ENCODE measurements at regions not wholly inside any gene's neighbourhood (a gene's known extent, or its start where the extent isn't known, plus 50 kb on each side); places are given as distances from the start of the nearest gene placed in this dataset.

DNA sequence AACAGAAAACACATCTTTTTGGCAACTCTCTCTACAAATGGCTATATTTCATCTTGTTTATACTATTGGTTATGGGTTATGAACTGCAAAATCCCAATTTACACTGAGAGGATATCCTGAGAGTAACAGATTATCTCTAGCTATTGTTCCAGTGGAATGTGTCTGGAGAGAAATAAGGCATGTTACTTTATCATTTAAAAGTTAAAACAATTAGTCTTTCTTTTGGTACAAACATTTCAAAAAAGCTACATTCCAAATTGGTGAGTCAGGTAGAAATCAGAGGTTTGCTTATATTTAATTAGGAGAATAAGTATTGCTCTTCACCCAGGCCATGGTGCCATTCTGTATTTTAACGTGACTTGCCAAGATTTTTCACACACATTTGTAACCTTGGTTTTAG lies 411.6 kb downstream of the CCER1 start:
- no peak for TF ChIP-seq POLR2A (IDR thresholded peaks at IDR 0.05)
- TF ChIP-seq, protein P1, sequence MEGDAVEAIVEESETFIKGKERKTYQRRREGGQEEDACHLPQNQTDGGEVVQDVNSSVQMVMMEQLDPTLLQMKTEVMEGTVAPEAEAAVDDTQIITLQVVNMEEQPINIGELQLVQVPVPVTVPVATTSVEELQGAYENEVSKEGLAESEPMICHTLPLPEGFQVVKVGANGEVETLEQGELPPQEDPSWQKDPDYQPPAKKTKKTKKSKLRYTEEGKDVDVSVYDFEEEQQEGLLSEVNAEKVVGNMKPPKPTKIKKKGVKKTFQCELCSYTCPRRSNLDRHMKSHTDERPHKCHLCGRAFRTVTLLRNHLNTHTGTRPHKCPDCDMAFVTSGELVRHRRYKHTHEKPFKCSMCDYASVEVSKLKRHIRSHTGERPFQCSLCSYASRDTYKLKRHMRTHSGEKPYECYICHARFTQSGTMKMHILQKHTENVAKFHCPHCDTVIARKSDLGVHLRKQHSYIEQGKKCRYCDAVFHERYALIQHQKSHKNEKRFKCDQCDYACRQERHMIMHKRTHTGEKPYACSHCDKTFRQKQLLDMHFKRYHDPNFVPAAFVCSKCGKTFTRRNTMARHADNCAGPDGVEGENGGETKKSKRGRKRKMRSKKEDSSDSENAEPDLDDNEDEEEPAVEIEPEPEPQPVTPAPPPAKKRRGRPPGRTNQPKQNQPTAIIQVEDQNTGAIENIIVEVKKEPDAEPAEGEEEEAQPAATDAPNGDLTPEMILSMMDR (IDR thresholded peaks at IDR 0.05 in 8 of 11, conservative IDR thresholded peaks at IDR 0.05 in 3 of 11), result no peak
- no peak for TF ChIP-seq POLR2AphosphoS5 (IDR thresholded peaks at IDR 0.05)

Measured in spleen (tissue), 7 donors.